GM12878 (cell line): ENCODE measurements at regions not wholly inside any gene's neighbourhood (a gene's known extent, or its start where the extent isn't known, plus 50 kb on each side); places are given as distances from the start of the nearest gene placed in this dataset.

Experiments
- ATAC-seq: fragments of 200-7000 bp; cut with Tn5 transposase; 3 replicates; pipeline ENCODE4 v1.9.1; 2020; ENCODE audit warnings: mild to moderate bottlenecking, moderate library complexity
- BruUV-seq: library from RNA; stranded (reverse); fragments of 400-500 nt; replicated peaks from 2 replicates; lab custom pipeline; 2021; lab: Mats Ljungman, UMichigan
- CTCF ChIA-PET: fragments of 300-600 bp; sonication (Branson Sonifier 250); formaldehyde crosslinking; extraction: SDS; loops from one replicate; lab custom pipeline; 2021; ENCODE audit warnings: inconsistent platforms; lab: Yijun Ruan, JAX
- POLR2A ChIA-PET: fragments of 350-600 bp; formaldehyde crosslinking; extraction: SDS; loops from one replicate; lab custom pipeline; 2021; ENCODE audit warnings: inconsistent platforms; lab: Charles Lee
- RAD21 ChIA-PET: fragments of 300-600 bp; sonication (Branson Sonifier 250); formaldehyde crosslinking; loops from one replicate; lab custom pipeline; 2023; ENCODE audit warnings: antibody characterized with exemption; ENCODE audit not compliant: unreplicated experiment; lab: Charles Lee
- SMC1A ChIA-PET: fragments of 300-600 bp; sonication (Branson Sonifier 250); formaldehyde crosslinking; loops from one replicate; lab custom pipeline; 2023; ENCODE audit not compliant: unreplicated experiment, uncharacterized antibody; lab: Charles Lee
- DNase-seq: peaks from one replicate; pipeline ENCODE4 v3.0.0-alpha.2; 2011; ENCODE audit warnings: low read depth, low spot score
- FAIRE-seq: peaks from 3 replicates; lab custom pipeline; 2011; peaks lifted over from hg19 to GRCh38; lab: Jason Lieb, UNC
- H2AFZ ChIP-seq: 2 replicates; pipeline ENCODE4 v1.6.0; 2011; ENCODE audit warnings: low read depth, low read length, control low read depth; ENCODE audit not compliant: control insufficient read depth
- H3K27ac ChIP-seq: 2 replicates; pipeline ENCODE4 v1.5.1; 2011; ENCODE audit warnings: control low read depth; ENCODE audit not compliant: control insufficient read depth, insufficient read depth
- H3K27me3 ChIP-seq, 2 experiments: replicated peaks in 1 of 2; 2 replicates each; pipeline versions ENCODE4 v1.6.0 to v1.6.1; 2011; ENCODE audit warnings: low read length in 1 of 2; ENCODE audit not compliant: control insufficient read depth in 2 of 2, insufficient read depth in 2 of 2
- H3K36me3 ChIP-seq, 2 experiments: 2 replicates each; pipeline ENCODE4 v1.5.1; 2011; ENCODE audit warnings: low read length in 1 of 2; ENCODE audit not compliant: control insufficient read depth in 2 of 2, insufficient read depth in 2 of 2
- H3K4me1 ChIP-seq: 2 replicates; pipeline ENCODE4 v1.6.1; 2011; ENCODE audit warnings: mild to moderate bottlenecking, low read length, moderate library complexity, mixed read lengths; ENCODE audit not compliant: control insufficient read depth, insufficient read depth
- H3K4me2 ChIP-seq: 2 replicates; pipeline ENCODE4 v1.6.0; 2011; ENCODE audit warnings: control low read depth; ENCODE audit not compliant: control insufficient read depth, insufficient read depth
- H3K4me3 ChIP-seq: fragments of 200-600 bp; sonication (generic); 2 replicates; pipeline ENCODE4 v1.5.1; 2016
- H3K79me2 ChIP-seq: 2 replicates; pipeline ENCODE4 v1.6.0; 2011; ENCODE audit warnings: low read length; ENCODE audit not compliant: control insufficient read depth, insufficient read depth
- H3K9ac ChIP-seq: 2 replicates; pipeline ENCODE4 v1.8.0; 2011; ENCODE audit warnings: low read length, control low read depth, mixed read lengths; ENCODE audit not compliant: control insufficient read depth, insufficient read depth
- H3K9me3 ChIP-seq: replicated peaks from 3 replicates; pipeline ENCODE4 v1.5.1; 2011; ENCODE audit warnings: mild to moderate bottlenecking, low read length; ENCODE audit not compliant: control insufficient read depth, insufficient read depth
- H4K20me1 ChIP-seq: 2 replicates; pipeline ENCODE4 v1.6.0; 2011; ENCODE audit not compliant: control insufficient read depth, insufficient read depth
- EED ChIP-seq: sonication (generic); IDR thresholded peaks from 2 replicates; pipeline ENCODE4 v1.6.1; 2016; ENCODE audit warnings: antibody characterized with exemption, low read depth
- HDAC2 ChIP-seq: fragments of 200-600 bp; sonication (generic); IDR thresholded peaks from 2 replicates; pipeline ENCODE4 v1.6.1; 2017
- NFXL1 ChIP-seq: fragments of 450-650 bp; IDR thresholded peaks from 2 replicates; pipeline ENCODE4 v1.6.1; 2017; ENCODE audit warnings: antibody characterized with exemption, mild to moderate bottlenecking, borderline replicate concordance
- POLR2A ChIP-seq: IDR thresholded peaks from 2 replicates; pipeline ENCODE4 v1.6.1; 2011; ENCODE audit warnings: low read depth, mild to moderate bottlenecking, low read length
- RCOR1 ChIP-seq: conservative IDR thresholded peaks from 2 replicates; pipeline ENCODE4 v1.6.1; 2012; ENCODE audit warnings: low read depth, low read length, improper control_type of control experiment
- SMAD5 ChIP-seq: IDR thresholded peaks from 2 replicates; pipeline ENCODE4 v1.6.1; 2016; ENCODE audit warnings: antibody characterized with exemption, low read depth
- WGBS: methylation state at CpG from one replicate; pipeline ENCODE4 v1.1.6; 2016; ENCODE audit warnings: low lambda C conversion rate; ENCODE audit not compliant: insufficient replicate concordance, insufficient coverage; ENCODE audit errors: missing lambda C conversion rate; 5-methylcytosine and 5-hydroxymethylcytosine counted together
- in situ Hi-C: fragments of 300-500 bp; cut with MboI; formaldehyde crosslinking; loops from 9 replicates; pipeline ENCODE4 v1.14.3; 2018; ENCODE audit warnings: mixed read lengths
- intact Hi-C: fragments of 100-400 bp; cut with micrococcal nuclease; formaldehyde crosslinking; loops from one replicate; pipeline ENCODE4 v1.14.2; 2022; ENCODE audit not compliant: unreplicated experiment
- TF ChIP-seq, protein P1 (sequence below): fragments of 450-650 bp; IDR thresholded peaks from 2 replicates; pipeline ENCODE4 v1.6.1; 2017; ENCODE audit warnings: low read depth, mild to moderate bottlenecking, moderate library complexity

DNA sequence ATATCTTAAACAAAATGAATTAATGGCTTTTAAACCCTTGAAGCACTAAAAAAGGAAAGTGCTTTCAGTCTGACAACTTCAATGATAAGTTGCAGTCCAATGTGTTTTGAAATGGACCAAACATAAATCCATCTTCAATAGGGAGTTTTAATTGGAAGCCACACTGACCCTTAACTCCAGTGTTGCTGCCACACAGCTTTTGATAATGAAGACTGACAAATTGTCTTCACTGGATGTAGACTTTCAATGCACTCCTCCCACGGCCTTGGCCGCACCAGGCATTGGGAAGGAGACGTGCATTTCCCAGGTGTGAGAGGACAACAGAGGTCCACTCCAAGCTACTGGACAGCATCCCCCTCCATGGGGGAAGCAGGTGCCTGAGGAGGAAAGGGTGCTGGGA is 159.0 kb upstream of the NRP1 start:
- Histone ChIP-seq H3K4me3 (no peak overlapping the region), H2AFZ (no peak overlapping the region), H3K9me3 (no peaks in the 10 kb centered on the region; the same call in 2 of the 3 replicates), H3K79me2 (no peaks in the 10 kb centered on the region), H3K4me2 (no peak overlapping the region), H3K27ac (no peak overlapping the region), H4K20me1 (no peaks in the 10 kb centered on the region), H3K27me3 (no peaks in the 10 kb centered on the region), H3K36me3 (no peaks in the 10 kb centered on the region), H3K4me1 (no peaks in the 10 kb centered on the region), H3K9ac (no peak overlapping the region)
- WGBS = 76% methylated on average over 3 of the region's 3 CpGs
- ChIA-PET CTCF (interaction anchor here (0.6 to 1.1 kb wide), 2 partner anchors 11 to 728 kb away, joined by 4 to 5 read pairs; no protein-coding TSS in a partner anchor), SMC1A (interaction anchor here (1.0 to 2.1 kb wide), 3 partner anchors 10 to 166 kb away, joined by 3 to 15 read pairs (median 3); no protein-coding TSS in a partner anchor), POLR2A (interaction anchor here (0.9 kb wide), 1 partner anchor 34 kb away, joined by 3 read pairs; no protein-coding TSS in a partner anchor), RAD21 (interaction anchor here (0.7 kb wide), 1 partner anchor 645 kb away, joined by 3 read pairs; no protein-coding TSS in a partner anchor)
- in situ Hi-C loops (no loop called here), intact Hi-C loops (no loop called here)
- DNase-seq (no peak), ATAC-seq (no peak), FAIRE-seq (no peak)
- no TSS peak for BruUV-seq
- TF ChIP-seq EED (no peak), SMAD5 (no peak), HDAC2 (no peak), RCOR1 (no peak), NFXL1 (no peak), POLR2A (no peak)
- TF ChIP-seq, protein P1, sequence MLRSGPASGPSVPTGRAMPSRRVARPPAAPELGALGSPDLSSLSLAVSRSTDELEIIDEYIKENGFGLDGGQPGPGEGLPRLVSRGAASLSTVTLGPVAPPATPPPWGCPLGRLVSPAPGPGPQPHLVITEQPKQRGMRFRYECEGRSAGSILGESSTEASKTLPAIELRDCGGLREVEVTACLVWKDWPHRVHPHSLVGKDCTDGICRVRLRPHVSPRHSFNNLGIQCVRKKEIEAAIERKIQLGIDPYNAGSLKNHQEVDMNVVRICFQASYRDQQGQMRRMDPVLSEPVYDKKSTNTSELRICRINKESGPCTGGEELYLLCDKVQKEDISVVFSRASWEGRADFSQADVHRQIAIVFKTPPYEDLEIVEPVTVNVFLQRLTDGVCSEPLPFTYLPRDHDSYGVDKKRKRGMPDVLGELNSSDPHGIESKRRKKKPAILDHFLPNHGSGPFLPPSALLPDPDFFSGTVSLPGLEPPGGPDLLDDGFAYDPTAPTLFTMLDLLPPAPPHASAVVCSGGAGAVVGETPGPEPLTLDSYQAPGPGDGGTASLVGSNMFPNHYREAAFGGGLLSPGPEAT = no peak
